HEK293 (cell line): ENCODE measurements at regions not wholly inside any gene's neighbourhood (a gene's known extent, or its start where the extent isn't known, plus 50 kb on each side); places are given as distances from the start of the nearest gene placed in this dataset.

ENCODE experiments used
- CTCF ChIA-PET: fragments of 350-600 bp; formaldehyde crosslinking; extraction: SDS; loops from one replicate; lab custom pipeline; 2021; ENCODE audit warnings: antibody characterized with exemption; lab: Yijun Ruan, JAX
- POLR2A ChIA-PET: fragments of 300-600 bp; formaldehyde crosslinking; extraction: SDS; loops from one replicate; lab custom pipeline; 2020; ENCODE audit warnings: antibody characterized with exemption, inconsistent platforms; lab: Yijun Ruan, JAX
- H3K27ac ChIP-seq: fragments of 200-500 bp; sonication (Bioruptor generic); 2 replicates; pipeline ENCODE4 v1.5.1; 2014; ENCODE audit warnings: low read depth, low read length, control low read depth, inconsistent platforms; ENCODE audit errors: extremely low read depth
- H3K36me3 ChIP-seq, 2 experiments: fragments of 200-500 bp in 1 of 2; sonication (Bioruptor generic) in 1 of 2; 1 replicate in 1 of 2; 2 replicates in 1 of 2; pipeline ENCODE4 v1.5.1; 2014 to 2017; ENCODE audit warnings: inconsistent platforms in 2 of 2, low read length in 2 of 2; ENCODE audit not compliant: control insufficient read depth in 2 of 2, insufficient read depth in 1 of 2
- H3K4me1 ChIP-seq: fragments of 200-500 bp; sonication (Bioruptor generic); 2 replicates; pipeline ENCODE4 v1.5.1; 2014; ENCODE audit warnings: mild to moderate bottlenecking, low read length, inconsistent platforms; ENCODE audit not compliant: control insufficient read depth, insufficient read depth
- H3K4me3 ChIP-seq: 2 replicates; pipeline ENCODE4 v1.5.1; 2011; ENCODE audit warnings: low read depth, mild to moderate bottlenecking, control low read depth, low read length, moderate library complexity
- H3K9me3 ChIP-seq: fragments of 200-500 bp; sonication (Bioruptor generic); 2 replicates; pipeline ENCODE4 v1.5.1; 2014; ENCODE audit warnings: low read depth, low read length, inconsistent platforms; ENCODE audit not compliant: control insufficient read depth, insufficient read depth
- BCL11B ChIP-seq: fragments of 450-650 bp; formaldehyde crosslinking; IDR thresholded peaks from 2 replicates; pipeline ENCODE4 v1.5.1; 2016; ENCODE audit warnings: low read depth, missing biosample characterization, missing genetic modification characterization
- BCL6B ChIP-seq: fragments of 450-650 bp; formaldehyde crosslinking; IDR thresholded peaks from 2 replicates; pipeline ENCODE4 v1.5.1; 2017; ENCODE audit warnings: missing biosample characterization, missing genetic modification characterization
- EGR2 ChIP-seq: fragments of 450-650 bp; formaldehyde crosslinking; IDR thresholded peaks from 2 replicates; pipeline ENCODE4 v1.5.1; 2016; ENCODE audit warnings: low read depth, missing biosample characterization, missing genetic modification characterization
- MYNN ChIP-seq: fragments of 450-650 bp; formaldehyde crosslinking; IDR thresholded peaks from 2 replicates; pipeline ENCODE4 v1.5.1; 2016; ENCODE audit warnings: missing biosample characterization, missing genetic modification characterization, borderline replicate concordance
- SCRT2 ChIP-seq: fragments of 450-650 bp; formaldehyde crosslinking; IDR thresholded peaks from 2 replicates; pipeline ENCODE4 v1.5.1; 2016; ENCODE audit warnings: missing biosample characterization, missing genetic modification characterization
- SETDB1 ChIP-seq: IDR thresholded peaks from one replicate; pipeline ENCODE4 v1.6.1; 2017; ENCODE audit warnings: mild to moderate bottlenecking, low read length, moderate library complexity, mixed read lengths; ENCODE audit not compliant: insufficient read length
- SP7 ChIP-seq: fragments of 450-650 bp; formaldehyde crosslinking; IDR thresholded peaks from 2 replicates; pipeline ENCODE4 v1.5.1; 2016; ENCODE audit warnings: missing biosample characterization, missing genetic modification characterization
- TSHZ1 ChIP-seq: fragments of 450-650 bp; formaldehyde crosslinking; IDR thresholded peaks from 2 replicates; pipeline ENCODE4 v1.5.1; 2016; ENCODE audit warnings: missing biosample characterization, missing genetic modification characterization, borderline replicate concordance
- WT1 ChIP-seq: fragments of 450-650 bp; formaldehyde crosslinking; IDR thresholded peaks from 2 replicates; pipeline ENCODE4 v1.5.1; 2016; ENCODE audit warnings: missing biosample characterization, missing genetic modification characterization
- ZBTB10 ChIP-seq: fragments of 450-650 bp; formaldehyde crosslinking; IDR thresholded peaks from 2 replicates; pipeline ENCODE4 v1.5.1; 2016; ENCODE audit warnings: missing biosample characterization, missing genetic modification characterization
- ZBTB8A ChIP-seq: fragments of 450-650 bp; formaldehyde crosslinking; IDR thresholded peaks from 2 replicates; pipeline ENCODE4 v1.5.1; 2016; ENCODE audit warnings: missing biosample characterization, missing genetic modification characterization
- ZIC2 ChIP-seq: fragments of 450-650 bp; formaldehyde crosslinking; IDR thresholded peaks from 2 replicates; pipeline ENCODE4 v1.5.1; 2016; ENCODE audit warnings: missing biosample characterization, missing genetic modification characterization
- ZNF157 ChIP-seq: fragments of 450-650 bp; formaldehyde crosslinking; IDR thresholded peaks from 2 replicates; pipeline ENCODE4 v1.5.1; 2016; ENCODE audit warnings: missing biosample characterization, missing genetic modification characterization
- ZNF19 ChIP-seq: fragments of 450-650 bp; formaldehyde crosslinking; IDR thresholded peaks from 2 replicates; pipeline ENCODE4; 2016; ENCODE audit warnings: missing biosample characterization, missing genetic modification characterization, low read depth
- ZNF335 ChIP-seq: fragments of 450-650 bp; formaldehyde crosslinking; conservative IDR thresholded peaks from 2 replicates; pipeline ENCODE4 v1.5.1; 2016; ENCODE audit warnings: missing biosample characterization, missing genetic modification characterization
- ZNF354C ChIP-seq: fragments of 450-650 bp; formaldehyde crosslinking; IDR thresholded peaks from 2 replicates; pipeline ENCODE4 v1.5.1; 2016; ENCODE audit warnings: missing biosample characterization, missing genetic modification characterization, low read depth, borderline replicate concordance
- ZNF398 ChIP-seq: fragments of 450-650 bp; formaldehyde crosslinking; IDR thresholded peaks from 2 replicates; pipeline ENCODE4 v1.5.1; 2017; ENCODE audit warnings: missing biosample characterization, missing genetic modification characterization
- ZNF416 ChIP-seq: fragments of 450-650 bp; formaldehyde crosslinking; IDR thresholded peaks from 2 replicates; pipeline ENCODE4 v1.5.1; 2016; ENCODE audit warnings: missing biosample characterization, missing genetic modification characterization
- ZNF423 ChIP-seq: fragments of 450-650 bp; formaldehyde crosslinking; IDR thresholded peaks from 2 replicates; pipeline ENCODE4 v1.5.1; 2016; ENCODE audit warnings: missing biosample characterization, missing genetic modification characterization
- ZNF521 ChIP-seq: fragments of 450-650 bp; formaldehyde crosslinking; IDR thresholded peaks from 2 replicates; pipeline ENCODE4 v1.5.1; 2017; ENCODE audit warnings: missing biosample characterization, mild to moderate bottlenecking, missing genetic modification characterization
- ZNF623 ChIP-seq: fragments of 450-650 bp; formaldehyde crosslinking; IDR thresholded peaks from 2 replicates; pipeline ENCODE4 v1.5.1; 2016; ENCODE audit warnings: missing biosample characterization, missing genetic modification characterization
- ZNF645 ChIP-seq: fragments of 450-650 bp; formaldehyde crosslinking; IDR thresholded peaks from 2 replicates; pipeline ENCODE4; 2016; ENCODE audit warnings: missing biosample characterization, missing genetic modification characterization
- ZNF658 ChIP-seq: fragments of 450-650 bp; formaldehyde crosslinking; IDR thresholded peaks from 2 replicates; pipeline ENCODE4; 2016; ENCODE audit warnings: missing biosample characterization, missing genetic modification characterization
- ZNF747 ChIP-seq: fragments of 450-650 bp; formaldehyde crosslinking; IDR thresholded peaks from 2 replicates; pipeline ENCODE4 v1.5.1; 2016; ENCODE audit warnings: missing biosample characterization, missing genetic modification characterization

GRCh38 chr13:108478179-108478578, 151.2 kb upstream of the MYO16 start:
- Histone ChIP-seq H3K9me3 (no peaks in the 10 kb centered on the region), H3K36me3 (no peaks in the 10 kb centered on the region), H3K27ac (no peak overlapping the region), H3K4me1 (no peaks in the 10 kb centered on the region), H3K4me3 (no peak overlapping the region)
- CTCF ChIA-PET: no interaction called here
- POLR2A ChIA-PET: no interaction called here
- TF ChIP-seq ZNF623 (tag by site-specific recombination) (no peak), ZNF335 (tag by site-specific recombination) (no peak), ZNF398 (tag by site-specific recombination) (no peak), ZNF157 (tag by site-specific recombination) (no peak), ZNF658 (tag by site-specific recombination) (no peak), ZNF645 (no peak), MYNN (tag by site-specific recombination) (no peak), SP7 (tag by site-specific recombination) (no peak), ZBTB8A (tag by site-specific recombination) (no peak), SETDB1 (no peak), ZNF354C (tag by site-specific recombination) (no peak), SCRT2 (tag by site-specific recombination) (no peak), BCL6B (tag by site-specific recombination) (no peak)

GRCh38 chr13:108483981-108484380, 145.4 kb upstream of the MYO16 start:
- CTCF ChIA-PET: interaction anchor here (0.7 kb wide), 1 partner anchor 160 kb away, joined by 3 read pairs; no protein-coding TSS in a partner anchor
- Histone ChIP-seq H3K27ac (no peak overlapping the region), H3K4me1 (no peaks in the 10 kb centered on the region), H3K4me3 (no peak overlapping the region), H3K36me3 (no peaks in the 10 kb centered on the region), H3K9me3 (no peaks in the 10 kb centered on the region)
- POLR2A ChIA-PET: no interaction called here
- TF ChIP-seq ZNF19 (tag by site-specific recombination) (no peak), EGR2 (tag by site-specific recombination) (no peak), TSHZ1 (no peak), ZNF521 (tag by site-specific recombination) (no peak), ZNF416 (tag by site-specific recombination) (no peak), SP7 (tag by site-specific recombination) (no peak), BCL11B (no peak), WT1 (no peak), ZBTB10 (tag by site-specific recombination) (no peak), ZNF423 (tag by site-specific recombination) (no peak), ZNF747 (tag by site-specific recombination) (no peak), ZIC2 (tag by site-specific recombination) (no peak)
